Endothelial cell (in vitro differentiated cells): ENCODE measurements at regions not wholly inside any gene's neighbourhood (a gene's known extent, or its start where the extent isn't known, plus 50 kb on each side); places are given as distances from the start of the nearest gene placed in this dataset.
"Not testable (repeated sequence)": the region's sequence is repeated elsewhere in the genome, so short reads cannot be mapped to it uniquely, and the experiment has no call there.

Experiments used
- DNase-seq: peaks from one replicate; pipeline ENCODE4 v3.0.0; 2021; ENCODE audit warnings: low spot score
- H3K27ac Mint-ChIP-seq: one replicate; pipeline ENCODE4 v1.8.0; 2021; ENCODE audit warnings: mixed read lengths, inconsistent platforms; ENCODE audit not compliant: unreplicated experiment
- H3K27me3 Mint-ChIP-seq: one replicate; pipeline ENCODE4 v1.8.0; 2021; ENCODE audit warnings: mild to moderate bottlenecking, moderate library complexity, mixed read lengths, inconsistent platforms; ENCODE audit not compliant: unreplicated experiment
- H3K36me3 Mint-ChIP-seq: one replicate; pipeline ENCODE4 v1.8.0; 2021; ENCODE audit warnings: mild to moderate bottlenecking, low read depth, mixed read lengths, inconsistent platforms; ENCODE audit not compliant: unreplicated experiment
- H3K4me1 Mint-ChIP-seq: one replicate; pipeline ENCODE4 v1.8.0; 2021; ENCODE audit warnings: mild to moderate bottlenecking, mixed read lengths, inconsistent platforms; ENCODE audit not compliant: unreplicated experiment
- H3K4me3 Mint-ChIP-seq: one replicate; pipeline ENCODE4 v1.8.0; 2021; ENCODE audit warnings: mild to moderate bottlenecking, mixed read lengths, inconsistent platforms; ENCODE audit not compliant: unreplicated experiment
- H3K9me3 Mint-ChIP-seq: one replicate; pipeline ENCODE4 v1.8.0; 2021; ENCODE audit warnings: mixed read lengths, inconsistent platforms; ENCODE audit not compliant: unreplicated experiment
- TF ChIP-seq, protein P1 (sequence below): fragments of 200-600 bp; sonication (generic); IDR thresholded peaks from one replicate; pipeline ENCODE4 v1.5.0; 2021; ENCODE audit warnings: antibody characterized with exemption; ENCODE audit not compliant: unreplicated experiment

DNA sequence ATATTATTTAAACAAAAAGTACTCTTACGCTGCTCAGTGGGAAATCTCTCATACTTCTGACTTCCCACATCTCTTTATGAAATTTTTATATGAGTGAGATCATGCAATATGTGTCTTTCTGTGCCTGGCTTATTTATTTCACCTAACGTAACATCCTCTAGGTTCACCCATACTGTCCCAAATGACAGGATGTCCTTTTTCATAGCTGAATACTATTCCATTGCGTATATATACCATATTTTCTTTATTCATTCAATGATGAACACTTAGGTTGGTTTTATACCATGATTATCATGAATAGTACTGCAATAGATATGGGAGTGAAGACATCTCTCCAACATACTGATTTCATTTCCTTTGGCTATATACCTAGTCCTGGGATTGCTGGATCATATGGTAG lies 57.8 kb upstream of the TPP2 start:
- Mint-ChIP-seq H3K9me3 (no peaks in the 10 kb centered on the region), H3K4me3 (no peak overlapping the region), H3K36me3 (no peaks in the 10 kb centered on the region), H3K27ac (no peak overlapping the region), H3K27me3 (peaks cover 2% of the 10 kb centered on the region), H3K4me1 (peaks cover 24% of the 10 kb centered on the region)
- TF ChIP-seq, protein P1, sequence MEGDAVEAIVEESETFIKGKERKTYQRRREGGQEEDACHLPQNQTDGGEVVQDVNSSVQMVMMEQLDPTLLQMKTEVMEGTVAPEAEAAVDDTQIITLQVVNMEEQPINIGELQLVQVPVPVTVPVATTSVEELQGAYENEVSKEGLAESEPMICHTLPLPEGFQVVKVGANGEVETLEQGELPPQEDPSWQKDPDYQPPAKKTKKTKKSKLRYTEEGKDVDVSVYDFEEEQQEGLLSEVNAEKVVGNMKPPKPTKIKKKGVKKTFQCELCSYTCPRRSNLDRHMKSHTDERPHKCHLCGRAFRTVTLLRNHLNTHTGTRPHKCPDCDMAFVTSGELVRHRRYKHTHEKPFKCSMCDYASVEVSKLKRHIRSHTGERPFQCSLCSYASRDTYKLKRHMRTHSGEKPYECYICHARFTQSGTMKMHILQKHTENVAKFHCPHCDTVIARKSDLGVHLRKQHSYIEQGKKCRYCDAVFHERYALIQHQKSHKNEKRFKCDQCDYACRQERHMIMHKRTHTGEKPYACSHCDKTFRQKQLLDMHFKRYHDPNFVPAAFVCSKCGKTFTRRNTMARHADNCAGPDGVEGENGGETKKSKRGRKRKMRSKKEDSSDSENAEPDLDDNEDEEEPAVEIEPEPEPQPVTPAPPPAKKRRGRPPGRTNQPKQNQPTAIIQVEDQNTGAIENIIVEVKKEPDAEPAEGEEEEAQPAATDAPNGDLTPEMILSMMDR: no peak
- DNase-seq: no peak

DNA sequence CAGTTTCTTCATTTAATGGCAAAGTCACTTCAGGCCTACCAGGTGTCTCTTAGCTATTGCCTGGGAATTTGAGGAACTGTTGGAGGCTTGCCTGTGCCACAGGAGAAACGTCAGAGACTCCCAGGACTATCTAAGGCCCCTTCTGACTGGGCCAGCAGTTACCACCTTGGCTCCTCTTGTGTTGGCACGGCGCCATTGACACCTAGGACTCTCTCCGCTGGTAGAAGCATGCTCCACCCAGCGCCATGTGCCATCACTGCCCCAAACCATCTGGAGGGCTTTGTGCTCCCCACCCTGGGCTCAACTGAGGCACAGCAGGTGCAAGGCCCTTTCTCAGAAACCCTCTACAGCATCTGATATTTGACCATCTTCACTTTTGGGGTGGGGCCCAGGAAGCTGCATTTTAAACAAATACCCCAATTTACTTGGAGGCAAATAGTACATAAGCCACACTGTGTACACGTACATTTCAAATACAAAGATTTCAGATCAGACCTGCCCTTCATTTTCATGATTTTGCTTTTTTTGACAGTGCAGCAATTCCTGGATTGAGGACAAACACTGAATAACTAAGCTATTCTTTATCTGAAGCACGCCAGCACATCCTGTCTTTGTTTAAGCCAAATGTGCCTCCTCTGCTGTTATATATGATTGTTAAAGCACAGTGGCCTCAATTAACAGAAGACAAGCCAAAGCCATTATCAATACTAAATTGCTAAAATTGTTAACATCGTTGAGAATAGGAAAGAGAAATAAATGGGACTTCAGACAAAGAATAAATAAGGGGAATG lies 59.9 kb upstream of the TPP2 start:
- peak; percentile 14 for DNase-seq
- Mint-ChIP-seq H3K27me3 (peaks cover 2% of the 10 kb centered on the region), H3K4me1 (peaks cover 24% of the 10 kb centered on the region), H3K27ac (peak overlapping the region; percentile 53), H3K4me3 (no peak overlapping the region), H3K9me3 (no peaks in the 10 kb centered on the region), H3K36me3 (no peaks in the 10 kb centered on the region)
- TF ChIP-seq, protein P1: no peak

DNA sequence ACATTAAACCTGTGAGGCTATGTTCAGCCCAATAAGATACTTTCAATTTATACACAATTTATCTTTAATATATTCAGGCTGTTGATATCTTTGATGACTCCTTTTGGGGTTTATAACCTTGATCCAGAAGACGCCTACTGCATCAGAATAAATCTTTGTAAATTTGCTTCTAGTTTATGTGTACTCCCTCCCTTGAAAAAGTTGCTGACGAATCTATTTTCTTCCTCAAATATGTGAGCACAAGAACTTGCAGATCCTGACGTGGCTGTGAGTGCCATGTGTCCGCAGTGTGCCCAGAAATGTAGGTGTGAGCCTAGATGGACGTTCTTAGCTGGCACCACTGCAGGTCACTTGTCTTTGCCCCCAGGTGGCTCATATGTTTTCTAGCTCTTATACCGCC lies 60.6 kb upstream of the TPP2 start:
- no peak overlapping the region for H3K4me3 Mint-ChIP-seq
- H3K9me3 Mint-ChIP-seq: no peaks in the 10 kb centered on the region
- H3K27ac Mint-ChIP-seq: peak overlapping the region; percentile 45
- TF ChIP-seq, protein P1: no peak
- H3K27me3 Mint-ChIP-seq: peaks cover 2% of the 10 kb centered on the region
- H3K36me3 Mint-ChIP-seq: no peaks in the 10 kb centered on the region
- DNase-seq: no peak
- H3K4me1 Mint-ChIP-seq: peaks cover 24% of the 10 kb centered on the region

DNA sequence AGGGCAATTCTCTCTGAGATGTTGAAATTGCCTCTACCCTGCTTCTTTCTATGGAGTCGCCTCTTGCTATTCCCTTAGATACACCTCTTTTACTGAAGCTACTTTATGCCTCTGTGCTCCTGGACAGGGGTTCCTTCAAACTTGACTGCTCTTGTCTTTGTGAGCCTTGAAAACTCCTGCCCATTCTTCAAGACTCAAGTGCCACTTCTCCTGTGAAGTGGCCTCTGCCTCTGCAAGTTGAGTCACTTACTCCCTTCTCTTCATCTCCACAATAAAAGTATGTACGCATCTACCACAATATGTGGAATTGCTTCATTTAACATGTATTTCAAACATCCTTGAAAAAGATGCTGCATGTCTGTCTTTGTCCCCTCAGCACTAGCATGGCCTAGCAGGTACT lies 66.0 kb upstream of the TPP2 start:
- no peaks in the 10 kb centered on the region for H3K36me3 Mint-ChIP-seq
- TF ChIP-seq, protein P1: no peak
- H3K27me3 Mint-ChIP-seq: peaks cover 2% of the 10 kb centered on the region
- H3K4me3 Mint-ChIP-seq: no peak overlapping the region
- no peak for DNase-seq
- peaks cover 3% of the 10 kb centered on the region for H3K4me1 Mint-ChIP-seq
- H3K9me3 Mint-ChIP-seq: no peaks in the 10 kb centered on the region
- no peak overlapping the region for H3K27ac Mint-ChIP-seq

DNA sequence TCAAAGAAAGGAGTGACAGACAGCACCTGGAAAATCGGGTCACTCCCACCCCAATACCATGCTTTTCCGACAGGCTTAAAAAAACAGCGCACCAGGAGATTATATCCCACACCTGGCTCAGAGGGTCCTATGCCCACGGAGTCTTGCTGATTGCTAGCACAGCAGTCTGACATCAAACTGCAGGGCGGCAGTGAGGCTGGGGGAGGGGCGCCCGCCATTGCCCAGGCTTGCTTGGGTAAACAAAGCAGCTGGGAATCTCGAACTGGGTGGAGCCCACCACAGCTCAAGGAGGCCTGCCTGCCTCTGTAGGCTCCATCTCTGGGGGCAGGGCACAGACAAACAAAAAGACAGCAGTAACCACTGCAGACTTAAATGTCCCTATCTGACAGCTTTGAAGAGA lies 74.5 kb upstream of the TPP2 start:
- H3K4me3 Mint-ChIP-seq, H3K9me3 Mint-ChIP-seq, H3K36me3 Mint-ChIP-seq, DNase-seq, H3K27me3 Mint-ChIP-seq, H3K4me1 Mint-ChIP-seq, H3K27ac Mint-ChIP-seq: not testable (repeated sequence)
